CD4-positive, alpha-beta T cell treated with Interleukin-1 beta for 1 hour (primary cell): ENCODE measurements at regions not wholly inside any gene's neighbourhood (a gene's known extent, or its start where the extent isn't known, plus 50 kb on each side); places are given as distances from the start of the nearest gene placed in this dataset.

Experiments used
- DNase-seq, 2 donors: peaks; one replicate each; pipeline ENCODE4 v3.0.0-alpha.2; 2020 to 2022

DNA sequence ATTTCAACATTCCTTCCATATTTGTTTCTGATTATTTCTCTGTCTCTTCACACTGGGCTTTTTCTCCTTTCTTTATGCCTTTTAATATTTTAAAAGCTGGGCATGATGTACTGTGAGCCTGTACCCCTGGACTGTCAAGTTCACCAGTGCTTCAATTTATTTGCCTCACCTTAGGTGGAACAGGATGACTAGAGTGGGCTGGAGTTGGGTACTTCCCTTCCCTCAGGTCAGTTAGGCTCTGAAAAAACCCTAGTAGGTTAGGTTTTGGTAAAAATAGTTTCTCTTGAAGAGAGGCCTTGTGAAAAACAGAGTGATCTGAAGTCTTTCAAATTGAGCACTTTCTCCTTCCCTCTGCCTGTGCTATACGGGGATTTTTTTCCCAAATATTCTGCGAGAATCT lies 163.0 kb upstream of the LYPLAL1 start:
- no peak for DNase-seq

DNA sequence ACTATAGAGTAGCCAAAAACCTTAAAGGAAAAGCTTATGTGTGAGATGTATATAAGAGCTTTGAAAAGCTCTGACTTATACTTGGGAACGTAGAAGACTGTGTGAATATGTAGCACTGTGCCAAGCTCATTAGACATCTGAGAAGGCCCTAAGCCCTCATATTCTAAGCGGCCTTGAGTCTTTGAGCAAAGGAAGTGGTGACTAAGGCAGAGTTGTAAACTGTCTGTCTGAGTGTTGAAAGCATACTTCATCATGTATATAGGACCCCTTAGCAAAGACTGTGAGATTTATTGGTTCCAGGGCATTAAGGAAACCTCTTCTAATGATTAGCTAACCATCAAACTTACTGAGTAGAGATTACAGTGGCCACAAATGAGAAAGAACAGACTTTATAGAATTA lies 153.3 kb upstream of the LYPLAL1 start:
- no peak for DNase-seq

DNA sequence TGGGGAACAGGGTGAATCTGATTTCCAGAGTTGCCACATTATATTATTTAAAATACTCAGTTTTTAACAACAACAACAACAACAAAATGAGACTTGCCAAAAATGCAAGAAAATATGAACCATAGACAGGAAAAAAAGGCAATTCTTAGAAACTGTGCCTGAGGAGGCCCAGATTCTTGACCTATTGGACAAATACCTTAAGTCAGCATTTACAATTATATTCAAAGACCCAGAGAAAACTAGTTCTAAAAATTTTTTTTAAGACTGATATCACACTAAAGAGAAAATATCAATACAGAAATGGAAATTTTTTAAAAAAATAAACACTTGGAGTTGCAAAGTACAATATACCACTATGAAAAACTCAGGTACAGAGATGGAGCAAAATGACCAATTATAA lies 152.8 kb upstream of the LYPLAL1 start:
- no peak for DNase-seq

DNA sequence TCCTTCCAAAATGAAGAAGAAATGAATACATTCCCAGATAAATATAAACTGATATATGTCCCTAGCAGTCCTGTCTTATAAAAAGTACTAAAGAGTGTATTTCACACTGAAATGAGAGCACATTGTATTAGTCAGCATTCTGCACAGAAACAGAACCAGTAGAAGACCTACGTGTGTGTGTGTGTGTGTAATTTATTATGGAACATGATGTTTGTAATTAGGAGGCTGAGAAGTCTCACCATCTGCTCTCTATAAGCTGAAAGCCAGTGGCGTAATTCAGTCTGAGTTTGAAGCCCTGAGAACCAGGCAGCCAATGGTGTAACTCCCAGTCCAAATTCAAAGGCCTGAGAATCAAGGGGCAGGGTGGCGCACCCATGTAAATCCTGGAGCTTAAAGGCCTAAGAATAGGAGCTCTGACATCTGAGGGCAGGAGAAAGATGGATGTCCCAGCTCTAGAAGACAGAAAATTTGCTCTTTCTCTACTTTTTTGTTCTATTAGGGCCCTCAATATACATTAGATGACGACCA lies 146.5 kb upstream of the LYPLAL1 start:
- DNase-seq, result no peak

DNA sequence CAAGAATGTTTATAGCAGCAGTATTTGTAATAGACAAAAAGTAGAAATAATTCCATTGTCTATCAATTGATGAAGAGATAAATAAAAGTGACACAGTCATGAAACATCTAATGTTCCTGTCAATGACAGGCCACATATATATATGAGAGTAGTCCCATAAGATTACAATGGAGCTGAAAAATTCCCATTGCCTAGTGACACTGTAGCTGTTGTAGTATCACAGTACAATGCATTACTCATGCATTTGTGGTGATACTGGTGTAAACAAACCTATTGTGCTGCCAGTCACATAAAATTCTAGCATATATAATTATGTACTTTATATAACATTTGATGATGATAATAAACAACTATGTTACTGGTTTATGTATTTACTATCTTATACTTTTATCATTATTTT lies 141.9 kb upstream of the LYPLAL1 start:
- DNase-seq, result no peak

DNA sequence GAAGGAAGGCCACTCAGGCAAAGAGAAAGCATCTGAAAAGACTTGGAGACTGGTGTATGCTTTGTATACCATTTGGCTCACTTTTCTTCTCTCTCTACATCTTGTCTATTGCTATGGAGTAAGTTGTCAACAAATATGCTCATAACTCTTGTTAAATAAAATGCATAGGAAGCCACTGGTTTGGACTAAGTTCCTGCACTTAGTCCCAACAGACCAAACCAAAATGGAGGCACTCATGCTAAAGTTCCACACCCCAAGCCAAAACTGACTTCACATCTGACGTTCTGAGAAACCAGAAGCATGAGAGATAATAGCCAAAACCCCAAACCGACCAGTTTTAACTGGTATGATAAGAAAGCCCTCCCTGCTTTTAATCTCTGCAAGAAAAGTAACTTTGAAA lies 135.3 kb upstream of the LYPLAL1 start:
- no peak for DNase-seq

DNA sequence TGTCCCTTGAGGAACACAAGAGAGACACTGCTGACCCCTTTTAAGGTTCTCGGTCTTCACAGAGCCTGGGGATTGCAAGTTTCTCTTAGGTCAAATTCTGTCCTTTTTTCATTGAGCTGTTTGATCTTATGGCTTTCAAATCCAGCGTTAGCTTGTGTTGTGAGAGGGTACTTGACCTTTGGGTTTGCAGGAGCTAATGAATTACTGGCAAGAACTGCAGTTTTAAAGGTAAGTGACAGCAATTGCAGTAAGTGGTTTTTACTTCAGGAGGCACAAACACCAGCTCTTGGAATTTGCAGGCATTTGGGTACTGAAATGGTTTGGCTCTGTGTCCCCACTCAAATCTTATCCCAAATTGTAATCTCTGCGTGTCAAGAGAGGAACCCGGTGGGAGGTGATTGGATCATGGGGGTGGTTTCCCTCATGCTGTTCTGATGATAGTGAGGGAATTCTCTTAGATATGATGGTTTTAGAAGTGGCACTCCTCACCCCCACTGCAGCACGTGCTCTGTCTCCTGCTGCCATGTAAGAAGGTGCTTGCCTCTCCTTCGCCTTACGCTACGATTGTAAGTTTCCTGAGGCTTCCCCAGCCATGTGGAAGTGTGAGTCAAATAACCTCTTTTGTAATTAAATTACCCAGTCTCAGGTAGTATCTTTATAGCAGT lies 134.5 kb upstream of the LYPLAL1 start:
- no peak for DNase-seq

DNA sequence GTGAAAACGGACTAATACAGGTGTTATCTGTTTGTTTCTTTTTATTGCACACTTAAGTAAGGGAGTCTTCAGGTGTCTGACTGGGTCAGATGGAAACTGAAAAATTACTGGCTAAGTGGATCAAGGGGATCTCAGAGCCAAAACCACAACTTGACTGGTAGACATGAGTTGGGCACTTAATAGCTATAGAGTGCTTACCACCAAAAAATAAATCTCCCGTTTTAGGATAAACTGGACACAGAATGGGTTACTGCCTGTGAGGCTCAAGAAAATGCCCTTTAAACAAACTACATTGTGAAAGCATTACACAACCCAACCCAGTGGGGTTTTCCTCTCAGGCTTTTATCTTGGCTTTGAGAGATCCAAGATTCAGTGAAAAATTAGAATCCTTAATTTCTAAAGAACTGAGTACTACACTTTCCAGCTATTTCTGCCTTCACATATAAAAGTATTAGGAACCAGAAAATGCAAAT lies 134.0 kb upstream of the LYPLAL1 start:
- no peak for DNase-seq

DNA sequence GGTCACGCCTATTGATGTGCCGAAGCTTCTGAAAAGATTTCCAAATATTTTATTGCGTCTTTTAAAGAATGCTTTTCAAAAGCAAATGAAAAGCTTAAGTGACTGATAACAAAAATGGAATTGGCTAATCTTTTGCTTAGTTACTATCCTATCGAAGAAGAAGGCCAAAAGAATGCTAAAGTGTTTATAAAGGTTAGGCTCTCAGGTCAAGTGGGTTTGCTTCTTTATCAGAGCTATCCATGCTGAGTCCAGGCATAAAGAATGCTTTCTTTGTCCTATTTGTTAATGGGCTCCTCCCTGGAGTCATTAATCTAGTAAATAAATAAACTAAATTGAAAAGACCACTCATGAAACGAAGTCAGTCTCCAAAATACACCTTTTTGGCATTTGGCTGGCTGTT lies 133.4 kb upstream of the LYPLAL1 start:
- no peak for DNase-seq

DNA sequence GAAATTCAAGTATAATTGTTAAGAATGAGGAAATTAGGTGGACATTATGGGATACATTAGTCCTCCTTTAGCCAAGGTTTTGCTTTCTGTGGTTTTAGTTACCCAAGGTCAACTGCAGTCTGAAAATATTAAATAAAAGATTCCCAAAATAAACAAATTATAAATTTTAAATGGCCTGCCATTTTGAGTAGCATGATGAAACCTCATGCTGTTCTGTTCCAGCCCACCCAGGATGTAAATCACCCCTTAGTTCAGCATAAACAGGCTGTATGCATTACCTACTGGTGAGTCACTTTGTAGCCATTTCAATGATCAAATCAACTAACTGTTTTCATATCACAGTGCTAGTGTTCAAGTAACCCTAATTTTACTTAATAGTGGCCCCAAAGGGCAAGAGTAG lies 132.5 kb upstream of the LYPLAL1 start:
- DNase-seq, result no peak

DNA sequence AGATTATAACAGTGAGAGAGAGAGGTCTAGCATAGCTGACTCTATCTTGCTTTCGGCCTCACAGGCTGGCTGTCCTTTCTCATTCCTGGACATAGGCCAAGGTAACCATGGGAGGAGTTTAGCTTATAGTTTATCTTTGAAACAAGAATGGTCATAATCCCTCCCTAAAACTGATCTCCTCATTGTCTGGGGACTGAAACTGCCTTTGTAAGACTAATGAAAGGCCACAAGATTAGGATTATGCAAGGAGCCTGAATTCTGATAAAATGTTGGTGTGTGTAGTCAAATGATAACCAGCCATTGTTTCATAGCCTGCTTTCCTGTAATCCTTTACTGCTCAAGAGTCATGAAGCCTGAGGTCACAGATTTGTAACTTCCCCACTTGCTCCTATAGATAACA lies 131.9 kb upstream of the LYPLAL1 start:
- no peak for DNase-seq

DNA sequence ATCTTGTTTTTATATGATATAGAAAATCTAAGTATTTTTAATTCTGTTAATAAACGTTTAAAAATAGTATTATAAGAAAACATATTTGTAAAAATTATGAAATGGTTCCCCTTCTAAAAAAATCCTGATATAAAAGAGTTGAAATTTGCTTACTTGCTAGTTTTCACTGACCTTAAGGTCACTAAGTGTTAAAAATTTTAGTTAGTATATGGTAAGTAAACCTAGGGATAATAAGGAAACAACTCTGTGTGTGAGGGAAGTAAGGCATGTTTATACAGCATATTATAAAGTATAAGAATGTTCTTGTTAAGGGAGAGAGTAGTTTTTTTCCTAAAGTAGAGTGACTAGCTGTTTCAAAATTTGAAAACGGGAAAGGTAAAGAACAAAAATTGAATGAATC lies 130.9 kb upstream of the LYPLAL1 start:
- no peak for DNase-seq

DNA sequence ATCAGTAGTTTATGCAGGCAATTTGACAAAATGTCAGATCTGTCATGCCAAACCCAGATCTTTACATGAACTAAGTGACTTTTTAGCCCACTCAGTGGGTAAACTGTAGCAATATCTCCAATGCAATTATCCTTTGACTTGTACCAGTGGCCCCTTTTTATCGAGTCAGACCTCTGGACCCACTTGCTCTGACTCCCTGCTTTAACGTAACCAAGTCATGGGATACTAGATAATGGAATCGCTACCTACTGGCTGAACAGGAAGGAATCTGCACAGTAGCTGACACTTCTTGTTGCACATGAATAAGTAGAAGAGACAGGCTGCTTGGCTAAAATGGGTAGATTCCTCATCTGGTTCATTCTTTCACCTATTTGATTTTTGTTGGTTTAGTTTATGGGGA lies 128.4 kb upstream of the LYPLAL1 start:
- DNase-seq, result no peak

DNA sequence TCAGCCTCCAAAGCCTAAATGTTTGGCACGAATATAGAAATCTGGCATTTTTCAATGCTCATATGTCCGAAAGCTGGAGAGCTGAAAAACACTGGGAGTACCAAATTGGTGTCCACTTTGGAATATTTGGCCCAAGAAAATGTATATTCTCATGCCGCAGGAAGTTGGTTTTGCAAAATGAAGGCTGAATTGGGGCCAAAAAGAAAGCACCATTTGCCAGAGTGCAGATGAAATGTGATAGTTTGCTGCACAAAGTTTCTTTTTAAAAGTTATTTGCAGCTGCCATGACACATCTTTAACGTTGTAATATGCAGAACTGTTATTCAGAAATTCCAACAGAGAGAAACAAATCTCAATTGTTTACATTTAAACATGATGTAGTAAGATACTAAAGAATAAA lies 124.2 kb upstream of the LYPLAL1 start:
- no peak for DNase-seq

DNA sequence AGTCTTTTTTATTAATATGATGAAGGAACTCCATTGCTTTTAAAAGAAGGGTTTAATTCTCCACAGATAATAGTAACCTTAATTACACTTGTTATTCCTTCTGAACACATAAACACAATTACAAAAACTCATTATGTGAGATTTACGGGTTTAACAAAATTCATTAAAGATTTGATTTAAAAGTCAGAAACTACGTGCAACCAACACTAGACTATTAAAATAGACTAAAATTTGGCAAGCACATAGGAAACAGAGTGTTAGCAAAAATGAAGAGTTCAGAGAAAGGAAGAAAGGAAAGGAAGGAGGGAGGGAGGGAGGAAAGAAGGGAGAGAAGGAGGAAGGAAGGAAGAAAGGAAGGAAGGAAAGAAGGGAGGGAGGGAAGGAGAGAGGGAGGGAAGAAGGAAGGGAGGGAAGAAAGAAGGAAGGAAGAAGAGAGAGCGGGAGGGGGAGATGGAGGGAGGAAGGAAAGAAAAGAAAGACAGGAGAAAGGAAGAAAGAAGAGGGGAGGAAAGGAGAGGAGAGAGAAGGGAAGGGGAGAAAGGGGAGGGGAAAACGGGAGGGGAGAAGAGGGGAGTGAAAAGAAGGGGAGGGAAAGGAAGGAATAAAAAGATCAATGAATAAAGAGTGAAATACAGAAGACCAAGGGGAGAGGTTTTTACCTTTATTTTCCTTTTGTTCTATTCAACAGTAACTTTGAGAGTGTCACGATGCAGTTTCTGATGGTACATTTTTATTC lies 123.4 kb upstream of the LYPLAL1 start:
- DNase-seq, result no peak

DNA sequence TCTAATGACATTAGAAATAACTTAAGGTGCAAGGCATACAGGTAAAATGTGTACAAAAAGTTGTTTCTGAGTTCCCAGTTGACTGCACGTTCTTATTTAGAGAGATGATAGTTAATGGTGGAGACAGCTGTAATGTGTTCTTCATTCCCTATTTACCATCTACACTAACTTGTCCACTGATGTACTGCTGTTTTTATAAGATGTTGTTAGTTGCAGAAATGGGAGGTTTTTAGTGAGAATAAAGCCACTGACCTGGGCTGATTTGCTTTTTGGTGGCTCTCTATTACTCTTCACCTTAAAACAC lies 122.9 kb upstream of the LYPLAL1 start:
- DNase-seq, result no peak

DNA sequence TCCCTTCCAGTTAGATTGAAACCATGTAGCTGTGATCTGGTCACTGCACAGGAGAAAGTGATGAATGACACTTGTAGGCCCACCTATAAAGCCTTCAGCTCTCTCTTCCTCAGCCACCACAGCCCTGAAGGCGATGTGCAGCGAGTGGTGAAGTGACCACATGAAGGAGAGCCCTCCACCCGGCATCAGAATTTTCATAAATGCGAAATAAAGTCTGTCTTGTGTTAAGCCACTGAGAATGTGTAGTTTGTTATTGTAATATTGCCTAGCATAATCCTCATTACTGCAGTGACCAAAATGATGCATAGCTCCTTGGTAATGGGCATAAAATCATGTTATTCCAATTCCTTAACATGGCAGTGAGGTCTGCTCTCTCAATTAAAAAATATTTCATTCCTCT lies 122.1 kb upstream of the LYPLAL1 start:
- no peak for DNase-seq

DNA sequence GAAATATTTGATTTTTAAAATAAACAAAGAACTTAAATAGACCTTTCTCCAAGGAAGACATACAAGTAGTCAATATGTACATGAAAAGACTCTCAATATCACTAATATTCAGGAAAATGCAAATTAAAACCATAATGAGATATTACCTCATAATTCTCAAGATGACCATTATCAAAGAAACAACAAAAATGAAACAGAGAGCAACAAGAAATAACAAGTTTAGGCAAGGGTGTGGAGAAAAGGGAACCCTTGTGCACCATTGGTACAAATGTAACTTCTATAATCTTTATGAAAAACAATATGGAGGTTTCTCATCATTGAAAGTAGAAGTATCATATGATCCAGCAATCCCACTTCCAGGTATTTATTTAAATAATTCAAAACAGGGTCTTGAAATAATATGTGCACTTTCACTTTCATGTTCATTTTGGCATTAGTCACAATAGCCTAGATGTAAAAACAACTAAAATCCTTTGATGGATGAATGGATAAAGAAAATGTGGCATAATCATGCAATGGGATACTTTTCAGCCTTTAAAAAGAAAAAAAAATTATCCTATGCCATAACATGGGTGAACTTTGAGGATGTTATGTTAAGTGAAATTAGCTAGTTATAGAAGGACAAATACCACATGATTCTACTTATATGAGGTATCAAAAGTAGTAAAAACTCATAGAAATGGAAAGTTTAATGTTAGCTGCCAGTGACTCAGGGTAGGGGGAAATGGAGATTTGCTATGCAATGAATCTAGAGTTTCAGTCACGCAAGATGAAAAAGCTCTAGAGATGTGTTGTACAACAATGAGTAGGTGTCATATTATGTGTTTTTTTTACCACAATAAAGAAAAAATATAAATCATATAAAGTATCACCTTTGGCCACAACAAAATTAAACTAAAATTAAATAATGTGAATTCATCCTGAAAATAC lies 114.5 kb upstream of the LYPLAL1 start:
- no peak for DNase-seq

DNA sequence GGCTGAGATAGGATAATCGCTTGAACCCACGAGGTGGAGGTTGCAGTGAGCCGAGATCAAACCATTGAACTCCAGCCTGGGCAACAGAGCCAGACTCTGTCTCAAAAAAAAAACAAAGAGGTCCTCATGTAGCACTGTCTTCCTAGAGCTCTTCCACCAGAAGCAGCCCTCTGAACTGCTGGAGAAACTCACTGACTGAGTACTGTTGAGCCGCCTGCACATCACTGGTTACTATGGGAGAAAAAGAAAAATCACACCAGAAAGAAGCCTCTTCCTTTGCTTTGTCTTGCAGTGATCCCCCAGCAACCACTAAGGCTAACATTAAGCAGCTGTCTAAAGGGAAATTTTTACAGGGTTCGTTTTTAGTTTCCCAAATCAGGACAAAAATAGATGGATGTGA lies 112.9 kb upstream of the LYPLAL1 start:
- DNase-seq, result no peak

DNA sequence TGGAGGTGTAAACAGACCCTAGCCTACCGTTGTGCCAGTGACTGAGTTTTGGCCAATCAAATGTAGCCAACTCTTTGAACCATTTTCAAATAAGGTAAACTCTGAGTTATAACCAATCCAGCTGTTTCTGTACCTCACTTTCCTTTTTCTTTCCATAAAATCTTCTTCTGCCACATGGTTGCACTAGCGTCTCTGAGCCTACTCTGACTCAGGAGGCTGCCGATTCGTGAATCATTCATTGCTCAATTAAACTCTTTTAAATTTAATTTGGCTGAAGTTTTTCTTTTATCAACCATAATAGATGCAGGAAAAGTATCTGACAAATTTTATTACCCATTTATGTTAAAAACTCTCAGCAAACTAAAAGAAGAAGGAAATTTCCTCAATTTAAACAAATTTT lies 111.5 kb upstream of the LYPLAL1 start:
- no peak for DNase-seq

DNA sequence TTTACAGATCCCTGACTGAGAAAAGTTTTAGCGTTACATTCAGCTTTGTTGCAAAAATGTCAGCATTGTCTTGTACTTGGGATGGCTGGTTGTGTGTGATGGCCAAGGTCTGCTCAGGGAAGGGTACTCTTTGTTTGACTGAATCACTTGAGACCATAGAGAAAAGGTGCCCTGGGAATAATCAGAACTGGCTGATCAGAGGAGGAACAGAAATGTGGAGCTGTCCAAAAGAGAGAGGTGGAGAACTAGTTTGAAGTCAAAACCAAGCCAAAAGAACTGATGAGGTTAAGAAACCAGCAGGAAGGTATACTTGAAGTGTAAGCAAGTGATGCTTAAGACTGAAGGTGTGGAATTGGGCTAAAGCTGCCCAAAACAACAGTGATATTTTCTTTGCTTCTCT lies 107.6 kb upstream of the LYPLAL1 start:
- DNase-seq, result no peak

DNA sequence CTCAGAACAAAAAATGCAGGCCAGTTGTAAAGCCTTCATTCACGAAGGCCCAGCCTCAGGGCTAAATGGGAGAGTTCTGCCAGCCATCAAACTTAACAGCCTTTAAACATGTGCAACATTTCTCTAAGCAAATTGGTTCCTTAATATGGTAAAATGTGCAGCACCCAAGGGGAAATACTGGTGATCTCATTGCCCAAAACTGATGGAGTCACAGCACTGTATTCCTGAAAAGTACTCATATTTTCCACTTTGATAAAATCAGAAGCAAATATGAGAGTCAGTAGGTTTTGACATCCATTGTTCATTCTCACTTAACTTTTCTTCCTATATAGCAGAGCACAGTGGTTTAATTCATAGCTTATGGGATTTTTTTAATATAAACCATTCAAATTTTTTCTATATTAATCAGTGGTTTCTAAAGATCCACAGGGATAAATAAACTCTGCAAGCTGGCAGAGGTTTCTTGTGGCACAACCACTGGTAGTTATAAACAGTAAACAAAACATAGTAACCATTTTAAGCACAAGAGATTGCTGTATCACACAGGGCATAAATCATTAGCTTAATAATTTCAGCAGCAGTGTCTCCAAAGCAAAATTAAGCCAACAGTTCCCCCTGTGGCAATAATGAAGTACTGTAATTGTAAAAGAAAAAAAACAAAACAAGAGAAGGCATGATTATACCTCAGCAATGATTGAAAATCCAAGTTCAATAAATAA lies 106.9 kb upstream of the LYPLAL1 start:
- no peak for DNase-seq

DNA sequence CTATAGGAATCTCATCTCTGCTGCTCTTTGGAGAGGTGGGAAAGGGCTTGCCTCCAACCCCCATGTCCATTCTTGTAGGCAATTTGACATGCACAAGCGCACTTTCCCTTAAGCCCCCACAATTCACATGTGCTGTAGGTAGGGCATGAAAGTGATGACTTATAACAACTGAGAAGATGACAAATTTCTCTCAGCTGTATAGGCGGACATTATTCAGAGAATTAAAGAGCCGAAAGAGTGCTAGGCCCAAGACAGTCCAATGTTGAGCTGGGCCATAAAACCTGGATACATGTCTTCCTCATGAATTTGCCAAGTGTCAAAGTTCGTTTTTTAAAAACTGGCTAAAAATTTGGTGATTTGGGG lies 106.3 kb upstream of the LYPLAL1 start:
- no peak for DNase-seq
